Activated CD8-positive, alpha-beta T cell treated with anti-CD3 and anti-CD28 coated beads, Interleukin-2, amount 10 ng/mL, durations not matched to agents 7 days and 5 days (primary cell): ENCODE measurements at regions not wholly inside any gene's neighbourhood (a gene's known extent, or its start where the extent isn't known, plus 50 kb on each side); places are given as distances from the start of the nearest gene placed in this dataset.
"Not testable (repeated sequence)": the region's sequence is repeated elsewhere in the genome, so short reads cannot be mapped to it uniquely, and the experiment has no call there.

Experiments used
- ATAC-seq: fragments of 150-1000 bp; cut with Tn5 transposase; one replicate; pipeline ENCODE4 v1.10.0; 2021; ENCODE audit warnings: moderate library complexity
- CTCF ChIA-PET: fragments of 350-600 bp; sonication (Branson Sonifier 250); formaldehyde crosslinking; loops from one replicate; lab custom pipeline; 2021; ENCODE audit warnings: antibody characterized with exemption; lab: Charles Lee
- POLR2A ChIA-PET: fragments of 350-600 bp; sonication (Branson Sonifier 250); formaldehyde crosslinking; loops from one replicate; lab custom pipeline; 2021; ENCODE audit warnings: antibody characterized with exemption; lab: Charles Lee
- DNase-seq: peaks from one replicate; pipeline ENCODE4 v3.0.0-alpha.2; 2020
- H3K27ac Mint-ChIP-seq: one replicate; pipeline ENCODE4 v1.8.0; 2021; ENCODE audit warnings: mild to moderate bottlenecking, mixed read lengths
- H3K27me3 Mint-ChIP-seq: one replicate; pipeline ENCODE4 v1.8.0; 2021; ENCODE audit warnings: low read depth, mixed read lengths
- H3K36me3 Mint-ChIP-seq: one replicate; pipeline ENCODE4 v1.8.0; 2021; ENCODE audit warnings: low read depth, mixed read lengths
- H3K4me1 Mint-ChIP-seq: one replicate; pipeline ENCODE4 v1.8.0; 2021; ENCODE audit warnings: low read depth, mixed read lengths
- H3K4me3 Mint-ChIP-seq: one replicate; pipeline ENCODE4 v1.8.0; 2021; ENCODE audit warnings: mild to moderate bottlenecking, mixed read lengths
- H3K9me3 Mint-ChIP-seq: one replicate; pipeline ENCODE4 v1.8.0; 2022; ENCODE audit warnings: mixed read lengths; ENCODE audit not compliant: insufficient read depth

- H3K4me3 Mint-ChIP-seq, CTCF ChIA-PET, H3K27me3 Mint-ChIP-seq, H3K4me1 Mint-ChIP-seq, H3K9me3 Mint-ChIP-seq, H3K36me3 Mint-ChIP-seq, H3K27ac Mint-ChIP-seq, POLR2A ChIA-PET, DNase-seq, ATAC-seq: not testable (repeated sequence)
Observed at GRCh38 chr12:33087876-33088275, 191.3 kb upstream of the PKP2 start.

- H3K36me3 Mint-ChIP-seq, CTCF ChIA-PET, DNase-seq, H3K4me1 Mint-ChIP-seq, ATAC-seq, H3K9me3 Mint-ChIP-seq, POLR2A ChIA-PET, H3K27me3 Mint-ChIP-seq, H3K4me3 Mint-ChIP-seq, H3K27ac Mint-ChIP-seq: not testable (repeated sequence)
Observed at GRCh38 chr12:33076401-33076800, 179.8 kb upstream of the PKP2 start.

GRCh38 chr12:33075130-33075766 is 178.7 kb upstream of the PKP2 start:
- DNase-seq, H3K27ac Mint-ChIP-seq, H3K4me3 Mint-ChIP-seq, CTCF ChIA-PET, H3K27me3 Mint-ChIP-seq, H3K4me1 Mint-ChIP-seq, ATAC-seq, POLR2A ChIA-PET, H3K36me3 Mint-ChIP-seq, H3K9me3 Mint-ChIP-seq: not testable (repeated sequence)

GRCh38 chr12:33061844-33062243 is 165.3 kb upstream of the PKP2 start:
- no peak overlapping the region for H3K27ac Mint-ChIP-seq
- ChIA-PET POLR2A (no interaction called here), CTCF (no interaction called here)
- H3K9me3 Mint-ChIP-seq = no peaks in the 10 kb centered on the region
- no peaks in the 10 kb centered on the region for H3K36me3 Mint-ChIP-seq
- H3K27me3 Mint-ChIP-seq = no peaks in the 10 kb centered on the region
- H3K4me3 Mint-ChIP-seq = no peak overlapping the region
- no peak for DNase-seq
- ATAC-seq = no peak
- no peaks in the 10 kb centered on the region for H3K4me1 Mint-ChIP-seq

- ATAC-seq = no peak
- Mint-ChIP-seq H3K4me1 (no peaks in the 10 kb centered on the region), H3K9me3 (peaks cover 3% of the 10 kb centered on the region), H3K36me3 (no peaks in the 10 kb centered on the region), H3K4me3 (no peak overlapping the region), H3K27me3 (no peaks in the 10 kb centered on the region), H3K27ac (no peak overlapping the region)
- CTCF ChIA-PET = no interaction called here
- POLR2A ChIA-PET = no interaction called here
- no peak for DNase-seq
Observed at GRCh38 chr12:33054371-33054770, 157.8 kb upstream of the PKP2 start.

- H3K27ac Mint-ChIP-seq = no peak overlapping the region
- no peak overlapping the region for H3K4me3 Mint-ChIP-seq
- H3K9me3 Mint-ChIP-seq = peaks cover 3% of the 10 kb centered on the region
- ATAC-seq (no peak), DNase-seq (no peak)
- no peaks in the 10 kb centered on the region for H3K36me3 Mint-ChIP-seq
- no peaks in the 10 kb centered on the region for H3K27me3 Mint-ChIP-seq
- H3K4me1 Mint-ChIP-seq = no peaks in the 10 kb centered on the region
- ChIA-PET POLR2A (no interaction called here), CTCF (no interaction called here)
Observed at GRCh38 chr12:33052141-33053051, 155.8 kb upstream of the PKP2 start.

- H3K27ac Mint-ChIP-seq = no peak overlapping the region
- no peak overlapping the region for H3K4me3 Mint-ChIP-seq
- H3K36me3 Mint-ChIP-seq = no peaks in the 10 kb centered on the region
- no peaks in the 10 kb centered on the region for H3K27me3 Mint-ChIP-seq
- H3K9me3 Mint-ChIP-seq = no peaks in the 10 kb centered on the region
- ATAC-seq (no peak), DNase-seq (no peak)
- ChIA-PET CTCF (no interaction called here), POLR2A (no interaction called here)
- no peaks in the 10 kb centered on the region for H3K4me1 Mint-ChIP-seq
Observed at GRCh38 chr12:33047666-33048065, 151.1 kb upstream of the PKP2 start.

GRCh38 chr12:33044447-33044846 is 147.9 kb upstream of the PKP2 start:
- no peaks in the 10 kb centered on the region for H3K9me3 Mint-ChIP-seq
- ChIA-PET CTCF (no interaction called here), POLR2A (no interaction called here)
- no peaks in the 10 kb centered on the region for H3K4me1 Mint-ChIP-seq
- H3K36me3 Mint-ChIP-seq = no peaks in the 10 kb centered on the region
- no peak overlapping the region for H3K27ac Mint-ChIP-seq
- no peaks in the 10 kb centered on the region for H3K27me3 Mint-ChIP-seq
- DNase-seq (no peak), ATAC-seq (no peak)
- no peak overlapping the region for H3K4me3 Mint-ChIP-seq

- no peaks in the 10 kb centered on the region for H3K9me3 Mint-ChIP-seq
- no peaks in the 10 kb centered on the region for H3K36me3 Mint-ChIP-seq
- H3K27ac Mint-ChIP-seq = no peak overlapping the region
- no peaks in the 10 kb centered on the region for H3K27me3 Mint-ChIP-seq
- CTCF ChIA-PET = no interaction called here
- H3K4me3 Mint-ChIP-seq = no peak overlapping the region
- no peak for ATAC-seq
- POLR2A ChIA-PET = no interaction called here
- no peak for DNase-seq
- H3K4me1 Mint-ChIP-seq = no peaks in the 10 kb centered on the region
Observed at GRCh38 chr12:33041562-33041961, 145.0 kb upstream of the PKP2 start.

- H3K27me3 Mint-ChIP-seq, DNase-seq, H3K4me1 Mint-ChIP-seq, POLR2A ChIA-PET, H3K36me3 Mint-ChIP-seq, CTCF ChIA-PET, H3K4me3 Mint-ChIP-seq, ATAC-seq, H3K9me3 Mint-ChIP-seq, H3K27ac Mint-ChIP-seq: not testable (repeated sequence)
Observed at GRCh38 chr12:33033999-33034398, 137.4 kb upstream of the PKP2 start.

GRCh38 chr12:33026791-33027190 is 130.2 kb upstream of the PKP2 start:
- Mint-ChIP-seq H3K36me3 (no peaks in the 10 kb centered on the region), H3K9me3 (no peaks in the 10 kb centered on the region), H3K27ac (no peak overlapping the region), H3K27me3 (no peaks in the 10 kb centered on the region), H3K4me3 (no peak overlapping the region), H3K4me1 (no peaks in the 10 kb centered on the region)
- no peak for DNase-seq
- ATAC-seq = no peak
- ChIA-PET CTCF (no interaction called here), POLR2A (no interaction called here)

- H3K36me3 Mint-ChIP-seq, POLR2A ChIA-PET, H3K4me1 Mint-ChIP-seq, H3K9me3 Mint-ChIP-seq, ATAC-seq, CTCF ChIA-PET, H3K27me3 Mint-ChIP-seq, DNase-seq, H3K4me3 Mint-ChIP-seq, H3K27ac Mint-ChIP-seq: not testable (repeated sequence)
Observed at GRCh38 chr12:33022724-33023123, 126.1 kb upstream of the PKP2 start.
